ENCODE measurements at regions not wholly inside any gene's neighbourhood (a gene's known extent, or its start where the extent isn't known, plus 50 kb on each side); places are given as distances from the start of the nearest gene placed in this dataset.

- Histone ChIP-seq H3K27me3 (no peaks in the 10 kb centered on the region), H3K27ac (no peak overlapping the region), H3K4me3 (no peak overlapping the region), H3K9me3 (no peaks in the 10 kb centered on the region), H3K4me1 (ENCODE audit: insufficient read depth) (peaks cover 9% of the 10 kb centered on the region), H3K36me3 (no peaks in the 10 kb centered on the region)
- 13 to 32% (median 24%) methylated on average over 1 of the region's 1 CpG for WGBS, 3 donors
- TF ChIP-seq POLR2A (IDR thresholded peaks at IDR 0.05) (no peak), EP300 (IDR thresholded peaks at IDR 0.05) (no peak)
- TF ChIP-seq, protein P1, sequence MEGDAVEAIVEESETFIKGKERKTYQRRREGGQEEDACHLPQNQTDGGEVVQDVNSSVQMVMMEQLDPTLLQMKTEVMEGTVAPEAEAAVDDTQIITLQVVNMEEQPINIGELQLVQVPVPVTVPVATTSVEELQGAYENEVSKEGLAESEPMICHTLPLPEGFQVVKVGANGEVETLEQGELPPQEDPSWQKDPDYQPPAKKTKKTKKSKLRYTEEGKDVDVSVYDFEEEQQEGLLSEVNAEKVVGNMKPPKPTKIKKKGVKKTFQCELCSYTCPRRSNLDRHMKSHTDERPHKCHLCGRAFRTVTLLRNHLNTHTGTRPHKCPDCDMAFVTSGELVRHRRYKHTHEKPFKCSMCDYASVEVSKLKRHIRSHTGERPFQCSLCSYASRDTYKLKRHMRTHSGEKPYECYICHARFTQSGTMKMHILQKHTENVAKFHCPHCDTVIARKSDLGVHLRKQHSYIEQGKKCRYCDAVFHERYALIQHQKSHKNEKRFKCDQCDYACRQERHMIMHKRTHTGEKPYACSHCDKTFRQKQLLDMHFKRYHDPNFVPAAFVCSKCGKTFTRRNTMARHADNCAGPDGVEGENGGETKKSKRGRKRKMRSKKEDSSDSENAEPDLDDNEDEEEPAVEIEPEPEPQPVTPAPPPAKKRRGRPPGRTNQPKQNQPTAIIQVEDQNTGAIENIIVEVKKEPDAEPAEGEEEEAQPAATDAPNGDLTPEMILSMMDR (IDR thresholded peaks at IDR 0.05) = no peak
- DNase-seq = no peak
- intact Hi-C loops (cut with DNase I) = no loop called here
These were observed 241.3 kb downstream of the MREG start for GRCh38 chr2:215772003-215772402.

GRCh38 chr2:215771241-215771640, 242.1 kb downstream of the MREG start:
- TF ChIP-seq, protein P1 (IDR thresholded peaks at IDR 0.05) = no peak
- TF ChIP-seq POLR2A (IDR thresholded peaks at IDR 0.05) = no peak
- TF ChIP-seq EP300 (IDR thresholded peaks at IDR 0.05) = no peak
- Histone ChIP-seq H3K4me3 (no peak overlapping the region), H3K27me3 (no peaks in the 10 kb centered on the region), H3K36me3 (no peaks in the 10 kb centered on the region), H3K4me1 (ENCODE audit: insufficient read depth) (peaks cover 9% of the 10 kb centered on the region), H3K9me3 (no peaks in the 10 kb centered on the region), H3K27ac (no peak overlapping the region)
- WGBS, 3 donors = 70 to 84% (median 77%) methylated on average over 2 of the region's 2 CpGs
- intact Hi-C loops (cut with DNase I) = no loop called here
- no peak for DNase-seq

- H3K27ac ChIP-seq = no peak overlapping the region
- intact Hi-C loops (cut with DNase I) = no loop called here
These were observed 242.7 kb downstream of the MREG start for GRCh38 chr2:215770668-215771067.

GRCh38 chr2:215769246-215769645, 244.1 kb downstream of the MREG start:
- intact Hi-C loops (cut with DNase I) = no loop called here
- Histone ChIP-seq H3K4me3 (no peak overlapping the region), H3K9me3 (no peaks in the 10 kb centered on the region), H3K27me3 (no peaks in the 10 kb centered on the region), H3K27ac (no peak overlapping the region), H3K36me3 (no peaks in the 10 kb centered on the region), H3K4me1 (ENCODE audit: insufficient read depth) (peaks cover 9% of the 10 kb centered on the region)
- no peak for TF ChIP-seq POLR2A (IDR thresholded peaks at IDR 0.05)
- TF ChIP-seq EP300 (IDR thresholded peaks at IDR 0.05) = no peak
- TF ChIP-seq, protein P1 (IDR thresholded peaks at IDR 0.05) = no peak
- WGBS, 3 donors = 85 to 95% (median 93%) methylated on average over 2 of the region's 2 CpGs
- no peak for DNase-seq

More at GRCh38 chr2:215770668-215771067, 242.7 kb downstream of the MREG start:
- 96 to 97% (median 97%) methylated on average over 4 of the region's 4 CpGs for WGBS, 3 donors
- no peak for DNase-seq
- peaks cover 9% of the 10 kb centered on the region for H3K4me1 ChIP-seq (ENCODE audit: insufficient read depth)
- TF ChIP-seq POLR2A (IDR thresholded peaks at IDR 0.05) (no peak), EP300 (IDR thresholded peaks at IDR 0.05) (no peak)
- TF ChIP-seq, protein P1 (IDR thresholded peaks at IDR 0.05) = no peak
- no peaks in the 10 kb centered on the region for H3K27me3 ChIP-seq
- no peak overlapping the region for H3K4me3 ChIP-seq
- no peaks in the 10 kb centered on the region for H3K9me3 ChIP-seq
- no peaks in the 10 kb centered on the region for H3K36me3 ChIP-seq

Measured in ovary (tissue), 7 donors.